Stimulated activated CD4-positive, alpha-beta T cell treated with anti-CD3 and anti-CD28 coated beads, Interleukin-4, amount 100 ng/mL, for 48 hours (primary cell): ENCODE measurements at regions not wholly inside any gene's neighbourhood (a gene's known extent, or its start where the extent isn't known, plus 50 kb on each side); places are given as distances from the start of the nearest gene placed in this dataset.
"Not testable (repeated sequence)": the region's sequence is repeated elsewhere in the genome, so short reads cannot be mapped to it uniquely, and the experiment has no call there.

Experiments used
- DNase-seq, 2 donors: peaks; one replicate each; pipeline ENCODE4 v3.0.0-alpha.2; 2020; ENCODE audit warnings: low read depth in 2 of 2

GRCh38 chrX:22534643-22535042 is 261.9 kb downstream of the CBLL2 start:
- DNase-seq: no peak

GRCh38 chrX:22536746-22537304 is 264.1 kb downstream of the CBLL2 start:
- no peak for DNase-seq

GRCh38 chrX:22538580-22538979 is 265.9 kb downstream of the CBLL2 start:
- DNase-seq: no peak

GRCh38 chrX:22541926-22542325 is 269.2 kb downstream of the CBLL2 start:
- DNase-seq: no peak

- DNase-seq: no peak
Measured at GRCh38 chrX:22542641-22543040, 269.9 kb downstream of the CBLL2 start.

GRCh38 chrX:22559506-22559905 is 286.8 kb downstream of the CBLL2 start:
- no peak for DNase-seq

- DNase-seq: no peak
Measured at GRCh38 chrX:22575161-22575845, 302.6 kb downstream of the CBLL2 start.

- DNase-seq: no peak
Measured at GRCh38 chrX:22577181-22577580, 304.5 kb downstream of the CBLL2 start.

- DNase-seq: no peak
Measured at GRCh38 chrX:22585831-22586230, 313.1 kb downstream of the CBLL2 start.

GRCh38 chrX:22589845-22590244 is 317.1 kb downstream of the CBLL2 start:
- DNase-seq: no peak

- no peak for DNase-seq
Measured at GRCh38 chrX:22594766-22595165, 322.1 kb downstream of the CBLL2 start.

GRCh38 chrX:22603060-22603459 is 330.3 kb downstream of the CBLL2 start:
- DNase-seq: no peak

- not testable (repeated sequence) for DNase-seq
Measured at GRCh38 chrX:22609452-22609851, 336.7 kb downstream of the CBLL2 start.

GRCh38 chrX:22616867-22617266 is 344.2 kb downstream of the CBLL2 start:
- no peak for DNase-seq

- DNase-seq: no peak
Measured at GRCh38 chrX:22627576-22627975, 354.9 kb downstream of the CBLL2 start.

- no peak for DNase-seq
Measured at GRCh38 chrX:22628275-22628674, 355.6 kb downstream of the CBLL2 start.

GRCh38 chrX:22629105-22629725 is 356.5 kb downstream of the CBLL2 start:
- DNase-seq: no peak

GRCh38 chrX:22634083-22634482 is 361.4 kb downstream of the CBLL2 start:
- DNase-seq: no peak

GRCh38 chrX:22634751-22635150 is 362.0 kb downstream of the CBLL2 start:
- DNase-seq: no peak

GRCh38 chrX:22648281-22648680 is 351.5 kb upstream of the DDX53 start:
- no peak for DNase-seq

GRCh38 chrX:22650691-22651090 is 349.1 kb upstream of the DDX53 start:
- no peak for DNase-seq

- no peak for DNase-seq
Measured at GRCh38 chrX:22652596-22652995, 347.2 kb upstream of the DDX53 start.

GRCh38 chrX:22660756-22661155 is 339.0 kb upstream of the DDX53 start:
- no peak for DNase-seq
